ENCODE measurements at regions not wholly inside any gene's neighbourhood (a gene's known extent, or its start where the extent isn't known, plus 50 kb on each side); places are given as distances from the start of the nearest gene placed in this dataset.
A peak's percentile ranks its signal among the peaks of the same experiment; 100 is the strongest.

DNA sequence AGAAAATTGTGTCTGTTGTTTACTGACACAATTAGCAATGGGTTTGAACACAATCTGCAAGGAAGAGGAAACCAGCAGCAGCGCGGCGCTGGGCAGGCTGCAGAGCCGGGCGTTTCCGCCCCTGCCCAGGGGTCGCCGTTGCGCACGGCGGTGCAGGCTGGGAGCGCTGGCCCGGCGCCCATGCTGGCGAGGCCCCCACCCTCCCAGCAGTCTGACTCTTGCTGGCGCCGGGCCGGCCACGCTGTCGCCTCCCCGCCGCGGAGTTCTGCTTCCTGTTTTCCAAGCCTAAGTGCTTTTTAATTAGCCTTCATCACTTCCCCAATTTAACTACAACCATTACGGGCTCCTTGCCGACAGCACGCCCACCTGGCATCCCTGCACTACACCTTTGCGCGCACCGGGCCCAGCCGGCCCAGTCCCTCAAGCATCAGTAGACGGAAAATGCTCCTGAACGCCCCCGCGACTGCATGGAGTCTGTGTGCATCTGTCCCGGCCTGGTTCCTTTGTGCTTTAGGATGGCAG lies 212.1 kb downstream of the GXYLT1 start:
- DNase-seq (ENCODE audit: low read depth in 2 of 2): peak in 1 of 2 experiments; percentile 5

DNA sequence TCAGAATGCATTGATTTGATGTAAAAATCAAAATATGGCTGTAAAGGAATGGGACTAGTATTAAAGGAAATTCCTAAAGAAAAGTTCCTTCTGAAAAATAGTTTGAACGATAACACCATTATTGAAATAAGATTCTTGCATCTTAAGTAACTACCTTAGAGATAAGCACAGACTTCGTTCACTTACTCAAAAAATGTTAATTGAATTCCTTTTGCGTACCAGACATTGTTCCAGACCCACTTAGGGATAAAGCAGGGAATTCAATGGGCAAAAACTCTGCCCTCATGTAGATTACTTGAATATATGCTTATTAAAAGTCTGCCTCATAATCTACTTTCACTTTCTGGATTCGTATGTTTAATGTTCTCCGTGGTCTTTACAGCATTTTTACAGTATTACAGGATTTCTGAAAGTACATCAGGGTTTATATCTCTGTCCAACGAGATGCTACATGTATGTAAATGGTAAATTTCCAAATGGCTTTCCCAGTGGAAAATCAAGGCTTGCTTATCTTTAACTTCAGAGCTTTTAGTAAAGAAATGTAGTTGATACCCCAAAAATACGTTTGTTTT lies 213.7 kb downstream of the GXYLT1 start:
- DNase-seq (ENCODE audit: low read depth in 2 of 2): no peak

DNA sequence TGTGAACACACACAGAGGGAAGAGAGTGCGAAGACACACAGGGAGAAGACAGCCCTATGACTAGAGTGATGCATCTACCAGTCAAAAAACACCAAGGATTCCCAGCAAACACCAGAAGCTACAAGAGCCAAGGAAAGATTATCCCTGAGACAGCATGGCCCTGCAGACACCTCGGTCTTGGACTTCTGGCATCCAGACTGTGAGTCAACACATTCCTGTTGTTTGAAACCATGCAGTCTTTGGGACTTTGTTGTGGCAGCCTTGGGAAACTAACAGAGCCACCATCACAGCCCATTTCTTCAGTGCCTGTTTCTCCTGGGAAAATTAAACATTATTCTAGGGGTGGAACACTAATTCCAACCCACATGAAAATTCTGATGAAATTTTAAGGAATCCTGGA lies 220.6 kb downstream of the GXYLT1 start:
- DNase-seq (ENCODE audit: low read depth in 2 of 2): no peak

DNA sequence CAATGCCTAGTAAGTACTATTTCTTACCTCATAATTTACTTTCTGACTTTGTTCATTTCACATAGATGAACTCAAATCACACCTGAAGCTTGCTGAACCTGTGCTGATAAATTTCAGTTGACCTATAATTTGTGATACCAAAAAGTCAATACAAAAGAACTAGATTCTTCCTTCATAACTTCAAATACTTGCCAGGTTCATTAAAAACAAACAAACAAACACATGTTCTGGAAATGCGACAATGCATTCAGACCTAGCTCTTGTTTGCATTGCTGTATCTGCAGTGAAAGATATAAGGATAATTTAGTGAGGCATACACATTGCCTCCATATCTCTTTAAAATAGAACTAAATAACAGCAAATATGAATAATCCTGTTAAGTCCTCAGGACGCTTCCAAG lies 221.3 kb downstream of the GXYLT1 start:
- no peak for DNase-seq (ENCODE audit: low read depth in 2 of 2)

DNA sequence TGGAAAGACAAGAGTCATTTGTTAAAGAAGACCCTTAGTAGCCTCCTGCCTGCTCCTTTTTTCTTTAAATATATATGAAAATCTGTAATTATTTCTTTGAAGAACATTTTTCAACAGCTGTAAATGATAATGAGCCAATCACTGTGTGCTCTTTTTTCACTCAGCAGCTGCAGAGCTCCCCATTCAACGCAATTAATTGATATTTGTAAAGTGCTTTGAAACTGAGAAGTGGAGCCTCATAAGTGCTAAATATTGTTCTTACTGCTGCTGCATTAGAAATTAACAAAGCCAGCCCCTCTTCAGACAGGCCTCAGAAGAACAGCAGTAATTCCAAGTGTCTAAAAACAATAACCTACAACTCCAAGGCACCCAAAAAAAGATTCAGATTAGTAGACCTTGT lies 224.3 kb downstream of the GXYLT1 start:
- no peak for DNase-seq (ENCODE audit: low read depth in 2 of 2)

DNA sequence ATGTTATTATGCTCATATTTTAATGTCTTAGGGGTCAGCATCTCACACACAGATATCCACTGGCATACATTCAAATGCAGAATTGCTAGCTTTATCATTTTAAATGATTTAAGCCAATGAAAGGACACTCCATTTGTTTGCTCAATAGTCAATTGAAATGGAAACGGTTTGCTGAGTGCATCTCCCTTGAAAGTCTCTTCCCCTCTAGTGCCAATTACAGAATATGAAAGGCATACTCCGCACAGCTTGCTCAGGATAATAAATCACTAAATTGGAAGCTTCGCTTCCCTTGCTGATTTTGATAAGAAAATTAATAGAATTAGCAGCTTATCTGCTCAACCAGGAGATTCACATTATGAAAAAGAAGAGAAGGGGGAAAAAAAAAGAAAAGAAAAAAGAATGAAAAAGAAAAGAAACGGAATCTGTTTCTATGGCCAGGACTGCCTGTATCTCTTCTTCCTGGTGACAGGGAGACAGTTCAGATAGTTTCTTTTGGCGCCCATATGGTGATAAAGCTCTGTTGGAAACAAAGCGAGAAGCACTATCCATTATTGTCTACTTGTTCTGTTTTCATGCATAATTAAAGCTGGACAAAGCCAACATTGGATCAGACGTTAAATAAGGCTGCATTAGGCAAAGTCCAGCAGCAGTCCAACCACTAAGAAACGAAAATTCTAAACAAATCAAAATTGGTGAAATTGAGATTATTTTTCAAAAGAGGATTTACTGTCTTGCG lies 225.0 kb downstream of the GXYLT1 start:
- no peak for DNase-seq (ENCODE audit: low read depth in 2 of 2)

DNA sequence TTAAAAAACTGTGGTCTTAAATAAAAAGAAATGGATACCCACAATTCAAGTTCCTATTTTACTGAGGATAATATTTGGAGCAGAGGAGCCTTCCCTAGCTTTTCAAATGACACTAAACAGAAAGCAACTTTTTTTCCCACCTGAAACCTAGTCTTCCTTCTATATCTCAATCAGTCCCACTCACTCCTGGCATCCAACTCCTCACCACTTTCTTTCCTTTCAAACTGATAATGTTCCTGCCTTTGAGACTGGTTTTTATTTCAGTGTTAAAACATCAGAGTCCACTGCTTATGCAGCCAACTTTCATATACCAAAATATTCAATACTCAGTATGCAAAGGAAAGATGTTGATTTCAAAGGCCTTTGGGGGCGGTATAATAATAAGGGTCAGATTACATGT lies 225.6 kb downstream of the GXYLT1 start:
- DNase-seq (ENCODE audit: low read depth in 2 of 2): no peak

DNA sequence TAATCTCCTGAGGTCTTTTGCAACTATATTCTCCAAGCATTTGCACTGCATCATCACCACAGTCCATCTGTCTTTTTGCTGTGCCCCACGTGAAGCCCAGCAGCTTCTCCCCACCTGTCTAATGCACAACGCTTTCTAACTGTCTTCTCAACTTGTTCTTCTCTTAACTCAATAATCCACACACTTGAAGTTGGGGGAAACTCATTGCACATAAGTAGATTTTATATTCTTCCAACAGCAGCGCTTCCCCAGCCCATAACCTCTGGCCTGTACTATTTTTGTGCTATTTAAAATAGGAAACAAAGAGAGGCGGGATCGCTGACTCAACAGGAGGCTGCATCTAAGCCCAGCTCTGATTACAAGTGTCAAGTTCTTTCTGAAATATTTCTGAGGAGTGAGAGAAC lies 226.7 kb downstream of the GXYLT1 start:
- no peak for DNase-seq (ENCODE audit: low read depth in 2 of 2)

DNA sequence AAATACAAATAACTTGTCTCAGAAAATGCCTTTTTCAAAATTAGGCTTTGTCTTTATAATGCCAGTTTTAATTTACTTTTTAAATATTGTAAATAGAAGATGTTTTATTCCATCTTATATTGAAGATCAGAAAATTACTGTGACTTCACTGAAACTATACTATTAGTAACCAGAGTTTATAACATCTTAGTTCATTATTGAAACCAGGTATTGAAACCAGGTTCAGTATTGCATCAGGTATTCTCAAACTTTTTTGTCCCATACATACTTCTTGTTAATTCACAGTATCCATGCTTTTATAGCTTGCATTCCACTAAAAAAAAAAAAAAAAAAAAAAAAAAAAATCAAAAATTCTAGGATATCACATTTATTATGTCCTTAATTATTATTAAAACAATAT lies 227.5 kb downstream of the GXYLT1 start:
- DNase-seq (ENCODE audit: low read depth in 2 of 2): no peak

DNA sequence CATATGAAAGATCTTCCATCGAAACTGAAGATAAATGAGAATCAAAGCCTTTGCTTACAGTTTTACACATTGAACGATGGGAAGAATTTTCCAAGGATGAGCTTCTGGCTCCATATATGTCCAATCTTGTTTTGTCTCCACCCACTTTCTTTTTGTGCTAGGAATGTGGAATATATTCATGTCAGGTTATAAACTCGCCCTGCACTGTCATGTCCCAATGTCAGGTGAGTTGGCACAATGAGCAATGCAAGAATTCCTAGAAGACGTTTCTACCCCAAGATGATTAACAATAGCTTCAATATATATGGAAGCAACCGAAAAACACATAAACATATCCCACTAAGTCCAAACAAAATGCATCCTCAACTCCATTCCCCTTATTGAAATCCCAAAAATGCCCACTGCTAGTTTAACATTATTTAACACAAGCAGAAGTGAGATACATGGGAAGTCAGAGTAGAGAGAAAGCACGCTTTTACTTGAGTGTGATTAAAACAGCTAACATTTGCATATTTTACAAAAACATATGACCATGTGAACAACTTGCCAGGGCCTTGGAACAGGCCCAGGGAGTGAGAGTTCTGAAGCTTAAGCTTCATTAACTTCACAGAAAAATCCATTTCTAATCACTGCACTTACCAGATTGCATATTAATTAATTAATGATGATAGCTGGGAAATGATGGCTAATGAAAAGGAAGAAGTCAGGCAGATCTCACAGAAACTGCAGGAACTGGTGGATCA lies 233.9 kb downstream of the GXYLT1 start:
- no peak for DNase-seq (ENCODE audit: low read depth in 2 of 2)

DNA sequence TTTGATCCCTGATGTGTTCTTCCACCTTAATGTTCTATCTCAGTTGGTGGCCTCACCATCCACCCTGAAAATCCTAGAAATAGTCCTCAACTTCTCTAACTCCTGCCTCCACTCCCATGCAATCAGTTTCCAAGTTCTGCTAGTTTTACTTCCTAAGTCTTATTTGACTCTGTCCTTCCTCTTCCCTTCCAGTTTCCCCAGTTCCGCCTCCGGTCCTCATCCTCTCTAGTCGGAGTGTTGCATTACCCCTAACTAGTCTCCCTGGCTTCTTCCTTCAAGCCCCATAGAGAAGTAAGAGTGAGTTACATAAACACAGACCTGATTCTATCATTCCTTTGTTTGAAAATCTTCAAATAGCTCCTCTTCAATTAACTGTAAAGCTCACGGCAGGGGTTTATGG lies 236.5 kb downstream of the GXYLT1 start:
- DNase-seq (ENCODE audit: low read depth in 2 of 2): no peak

DNA sequence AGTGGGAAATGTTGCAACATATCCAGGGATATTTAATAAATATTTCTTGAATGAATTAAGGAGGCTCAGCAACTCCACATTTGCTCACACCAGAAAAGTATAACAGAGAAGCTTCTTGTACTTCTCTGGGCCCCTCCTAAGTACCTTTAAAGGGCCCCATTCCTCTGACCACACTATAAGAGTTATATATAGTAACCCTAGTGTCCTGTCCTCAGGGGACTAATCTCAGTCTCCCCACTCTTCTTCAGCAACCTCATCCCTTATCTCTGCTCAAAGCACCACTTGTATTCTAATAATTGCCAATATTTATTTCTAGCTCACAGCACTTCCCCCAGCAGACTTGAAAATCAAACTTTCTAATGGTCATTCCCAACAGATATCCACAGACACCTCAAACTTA lies 237.1 kb downstream of the GXYLT1 start:
- DNase-seq (ENCODE audit: low read depth in 2 of 2): no peak

DNA sequence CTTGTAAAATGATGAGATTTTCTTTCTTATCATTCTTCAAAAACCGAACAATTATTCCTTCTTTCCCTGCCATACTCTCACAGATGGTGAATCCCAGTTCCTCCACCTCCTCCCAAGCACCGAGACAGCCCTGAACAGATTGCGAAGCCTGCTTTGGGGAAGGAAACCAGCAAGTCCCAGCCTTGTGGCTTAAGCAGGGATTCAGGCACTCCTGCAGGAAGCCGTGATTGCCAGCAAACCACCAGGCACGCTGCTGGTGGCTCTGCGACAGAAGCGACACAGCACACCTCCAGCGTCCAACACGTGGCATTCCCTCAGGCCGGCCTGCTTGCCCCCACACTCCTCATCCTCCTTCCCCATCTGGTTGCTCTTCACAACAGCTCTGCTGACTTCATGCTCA lies 237.7 kb downstream of the GXYLT1 start:
- no peak for DNase-seq (ENCODE audit: low read depth in 2 of 2)

DNA sequence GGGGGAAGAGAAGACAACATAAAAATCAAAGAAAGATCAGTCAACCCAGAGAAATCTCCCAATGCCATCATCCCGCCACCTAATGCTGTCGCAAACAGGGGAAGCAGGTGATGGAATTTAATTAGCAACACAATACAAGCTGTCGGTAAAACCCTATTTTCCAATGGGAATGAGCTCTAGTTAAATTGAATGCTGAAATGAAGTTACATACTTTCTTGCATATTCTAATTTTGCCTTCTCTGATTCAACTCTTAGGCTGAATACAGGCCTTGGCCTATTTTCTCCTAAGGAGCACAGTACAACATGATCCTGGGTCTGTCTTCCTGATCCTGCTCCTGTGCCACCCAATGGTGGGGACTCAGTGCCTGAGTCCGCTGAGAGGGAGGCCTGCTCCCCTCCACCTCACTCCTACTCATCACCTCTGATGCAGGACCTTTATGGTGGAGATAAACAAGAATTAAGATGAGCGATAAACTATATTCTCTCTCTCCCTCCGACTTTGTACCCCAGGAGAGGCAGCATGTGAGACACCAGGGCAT lies 238.8 kb downstream of the GXYLT1 start:
- no peak for DNase-seq (ENCODE audit: low read depth in 2 of 2)

DNA sequence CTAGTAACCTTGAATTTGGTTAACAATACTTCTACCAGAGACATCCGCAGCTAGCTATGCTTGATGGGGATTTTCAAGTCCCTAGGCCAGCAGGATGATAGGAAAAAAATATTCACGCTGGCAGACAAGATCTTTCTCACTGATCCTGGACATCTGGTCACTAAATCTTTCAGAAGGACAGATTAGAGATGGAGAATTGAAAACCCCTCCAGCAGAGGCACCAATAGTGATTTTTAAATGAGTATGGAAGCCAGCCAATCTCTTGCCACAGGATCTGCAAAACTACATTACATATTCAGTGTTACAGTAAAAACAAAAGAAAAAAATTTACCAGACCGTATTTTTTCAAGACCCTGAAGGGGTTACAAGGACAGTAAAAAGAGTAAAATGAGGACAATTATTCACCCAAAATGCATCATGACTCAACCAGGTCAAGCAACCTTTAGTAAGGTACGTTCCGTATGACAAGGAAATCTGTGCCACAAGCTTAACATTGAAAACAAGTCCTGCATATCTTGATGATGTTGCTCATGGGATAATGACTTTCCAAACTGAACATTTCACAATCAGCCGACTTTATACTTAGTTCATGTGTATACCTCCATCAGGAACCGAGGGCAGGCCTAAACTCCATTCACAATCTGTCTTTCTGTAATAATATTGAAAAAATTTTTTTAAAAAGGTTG lies 239.5 kb downstream of the GXYLT1 start:
- DNase-seq (ENCODE audit: low read depth in 2 of 2): no peak

DNA sequence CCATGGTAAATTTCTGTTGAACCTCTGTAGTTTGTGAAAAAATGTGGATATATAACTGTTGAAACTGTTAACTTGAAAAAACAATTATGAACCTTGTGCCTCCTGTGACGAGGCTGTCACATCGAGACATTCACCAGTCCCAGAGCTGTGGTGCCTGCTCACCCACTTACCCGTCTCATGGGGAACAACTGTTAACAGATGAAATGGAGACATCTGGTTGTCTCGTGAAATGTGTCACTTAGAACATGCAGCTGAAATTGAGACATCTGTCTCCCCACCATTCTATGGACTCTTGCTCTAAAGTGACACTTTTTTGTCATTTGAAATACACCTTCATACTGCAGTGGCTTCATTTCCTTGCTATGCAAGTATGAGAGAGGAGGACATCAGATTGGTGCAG lies 240.6 kb downstream of the GXYLT1 start:
- DNase-seq (ENCODE audit: low read depth in 2 of 2): no peak

DNA sequence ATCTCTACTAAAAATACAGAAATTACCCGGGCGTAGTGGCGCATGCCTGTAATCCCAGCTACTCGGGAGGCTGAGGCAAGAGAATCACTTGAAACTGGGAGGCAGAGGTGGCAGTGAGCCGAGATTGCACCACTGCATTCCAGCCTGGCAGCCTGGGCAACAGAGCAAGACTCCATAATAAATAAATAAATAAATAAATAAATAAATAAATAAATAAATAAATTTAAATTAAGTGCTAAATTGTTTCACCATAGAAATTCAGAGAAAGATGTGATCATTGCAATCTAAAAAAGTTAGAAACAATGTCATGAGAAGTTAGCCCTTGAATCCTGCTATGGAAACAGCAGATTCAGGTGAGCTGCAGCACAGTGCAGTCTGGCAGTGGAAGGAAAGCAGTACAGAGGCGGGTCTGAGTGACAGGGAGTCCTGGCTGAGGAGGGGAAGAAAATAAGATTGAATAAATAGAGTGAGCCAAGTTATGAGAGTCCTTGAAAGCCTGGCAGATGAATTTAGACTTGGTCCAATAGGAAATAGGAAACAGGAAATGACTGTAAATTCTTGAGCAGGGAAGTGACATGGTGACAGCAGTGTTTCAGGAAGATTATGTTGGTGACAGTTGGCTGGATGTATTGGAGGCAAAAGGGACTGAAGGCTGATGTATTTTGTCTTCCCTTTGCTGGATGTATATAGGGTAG lies 241.5 kb downstream of the GXYLT1 start:
- no peak for DNase-seq (ENCODE audit: low read depth in 2 of 2)

DNA sequence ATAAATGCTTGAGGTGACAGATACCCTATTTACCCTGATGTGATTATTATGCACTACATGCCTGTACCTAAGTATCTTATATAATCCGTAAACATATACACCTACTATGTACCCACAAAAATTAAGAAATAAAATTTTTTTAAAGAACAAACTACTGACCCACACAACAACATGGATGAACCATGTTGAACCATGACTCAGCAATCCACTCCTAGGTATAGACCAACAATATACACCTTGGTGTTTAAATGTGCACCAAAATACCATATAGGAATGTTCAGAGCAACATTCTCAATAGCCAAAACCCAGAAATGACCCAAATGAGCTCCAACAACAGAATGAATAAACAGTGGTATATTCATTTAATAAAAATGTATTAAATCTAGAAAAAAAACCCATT lies 245.1 kb downstream of the GXYLT1 start:
- DNase-seq (ENCODE audit: low read depth in 2 of 2): no peak

DNA sequence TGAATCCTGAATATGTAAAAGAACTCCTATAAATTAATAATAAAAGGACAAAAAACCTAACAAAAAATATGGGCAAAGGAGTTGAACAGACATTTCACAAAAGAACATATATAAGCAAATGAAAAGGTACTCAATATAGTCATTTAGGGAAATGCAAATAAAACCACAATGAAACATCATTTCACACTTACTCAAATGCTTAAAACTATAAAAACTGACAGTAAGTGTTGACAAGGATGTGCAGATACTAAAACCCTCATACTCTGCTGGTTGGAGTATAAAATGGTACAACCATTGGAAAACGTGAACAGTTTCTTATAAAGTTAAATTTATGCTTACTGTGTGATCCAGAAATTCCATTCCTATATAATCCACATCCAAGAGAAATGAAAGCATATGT lies 247.1 kb downstream of the GXYLT1 start:
- no peak for DNase-seq (ENCODE audit: low read depth in 2 of 2)

DNA sequence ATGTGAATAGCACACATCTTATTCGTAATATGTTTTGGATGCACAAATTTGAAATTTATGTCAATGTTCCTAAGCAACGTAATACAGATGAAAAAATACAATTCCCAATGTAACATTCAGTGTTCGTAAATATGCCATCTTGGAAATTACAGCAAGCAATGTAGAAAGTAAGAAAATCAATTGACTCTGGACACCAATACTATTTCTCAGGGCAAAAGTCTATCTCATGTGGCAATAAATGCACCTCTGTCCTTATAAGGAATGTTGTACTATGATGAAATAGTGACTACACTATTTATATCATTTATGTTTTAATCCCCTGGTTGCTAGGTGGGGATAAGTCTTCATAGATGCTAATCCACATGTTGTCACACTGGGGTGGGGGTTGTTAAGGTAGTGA lies 251.2 kb downstream of the GXYLT1 start:
- no peak for DNase-seq (ENCODE audit: low read depth in 2 of 2)

DNA sequence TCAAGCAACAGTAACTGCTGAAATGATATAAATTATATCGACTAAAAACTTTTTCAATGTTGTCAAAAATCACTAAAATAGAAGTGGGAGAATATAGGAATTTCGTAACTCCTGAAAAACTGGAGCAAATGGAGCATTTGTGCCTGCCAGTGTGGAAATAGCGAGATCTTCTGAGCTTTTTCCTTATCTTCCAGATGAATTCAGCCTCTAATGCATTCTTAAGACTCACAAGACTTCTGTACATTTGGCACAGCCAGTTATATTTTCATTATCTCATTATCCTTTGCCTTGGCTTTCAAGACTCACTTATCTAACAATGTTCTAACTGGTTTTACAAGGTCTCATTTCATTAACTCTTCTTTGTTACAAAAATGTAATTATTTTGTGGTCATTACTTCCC lies 252.4 kb downstream of the GXYLT1 start:
- no peak for DNase-seq (ENCODE audit: low read depth in 2 of 2)

DNA sequence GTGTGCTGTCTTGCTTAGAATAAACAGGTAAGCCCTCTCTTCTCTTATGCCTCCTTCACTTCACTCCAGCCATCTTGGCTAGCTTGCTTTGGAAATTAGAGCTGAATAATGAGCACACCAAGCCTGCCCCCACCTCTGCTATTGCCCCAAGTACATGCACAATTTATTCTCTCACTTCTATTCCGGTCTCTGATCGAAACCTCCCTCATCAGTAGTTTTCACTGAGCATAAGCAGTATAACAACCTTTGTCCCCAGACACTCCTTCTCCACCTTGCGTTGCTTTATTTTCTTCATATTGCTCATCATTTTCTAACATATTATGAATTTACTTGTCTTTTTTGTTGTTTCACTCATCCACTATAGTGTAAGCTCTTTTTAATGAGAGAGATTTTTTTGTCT lies 253.4 kb downstream of the GXYLT1 start:
- DNase-seq (ENCODE audit: low read depth in 2 of 2): no peak
